GM21360 (cell line): ENCODE measurements at regions not wholly inside any gene's neighbourhood (a gene's known extent, or its start where the extent isn't known, plus 50 kb on each side); places are given as distances from the start of the nearest gene placed in this dataset.
A peak's percentile ranks its signal among the peaks of the same experiment; 100 is the strongest.

Experiments used
- ATAC-seq: cut with Tn5 transposase; IDR thresholded peaks from one replicate; pipeline ENCODE4 v1.9.1; 2021; ENCODE audit warnings: mild to moderate bottlenecking, moderate library complexity; ENCODE audit not compliant: unreplicated experiment

DNA sequence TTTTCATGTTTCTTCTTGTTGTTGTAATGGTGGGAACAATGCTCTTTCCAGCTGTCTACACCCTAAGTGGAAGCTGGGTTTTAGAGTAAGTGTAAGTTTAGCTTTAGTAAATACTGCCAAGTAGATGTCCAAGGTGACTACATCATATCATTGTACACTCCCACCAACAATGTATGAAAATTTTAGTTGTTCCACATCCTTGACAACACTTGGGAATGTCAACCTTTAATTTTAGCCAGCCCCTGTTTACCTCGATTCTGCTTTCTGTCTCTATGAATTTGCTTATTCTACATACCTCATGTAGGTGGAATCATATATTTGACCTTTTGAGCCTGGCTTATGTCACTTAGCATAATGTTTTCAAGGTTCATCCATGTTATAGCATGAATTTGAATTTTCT is 93.0 kb downstream of the MTPAP start:
- no peak for ATAC-seq

GRCh38 chr10:30254926-30255325 is 94.2 kb downstream of the MTPAP start:
- no peak for ATAC-seq

- no peak for ATAC-seq
Observed at GRCh38 chr10:30248728-30249127, 100.3 kb downstream of the MTPAP start.

DNA sequence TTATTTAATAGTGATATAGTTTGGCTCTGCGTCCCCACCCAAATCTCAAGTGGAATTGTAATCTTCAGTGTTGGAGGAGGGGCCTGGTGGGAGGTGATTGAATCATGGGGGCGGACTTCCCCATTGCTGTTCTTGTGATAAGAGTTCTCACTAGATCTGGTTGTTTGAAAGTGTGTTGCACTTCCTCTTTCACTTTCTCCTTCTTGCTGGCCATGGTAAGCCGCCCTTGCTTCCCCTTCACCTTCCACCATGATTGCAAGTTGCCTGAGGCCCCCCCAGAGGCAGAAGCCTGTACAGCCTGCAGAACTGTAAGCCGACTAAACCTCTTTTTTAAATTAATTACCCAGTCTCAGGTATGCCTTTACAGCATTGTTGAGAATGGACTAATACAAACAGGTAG is 101.4 kb downstream of the MTPAP start:
- ATAC-seq: peak; percentile 80

- no peak for ATAC-seq
Observed at GRCh38 chr10:30241422-30242110, 107.5 kb downstream of the MTPAP start.

DNA sequence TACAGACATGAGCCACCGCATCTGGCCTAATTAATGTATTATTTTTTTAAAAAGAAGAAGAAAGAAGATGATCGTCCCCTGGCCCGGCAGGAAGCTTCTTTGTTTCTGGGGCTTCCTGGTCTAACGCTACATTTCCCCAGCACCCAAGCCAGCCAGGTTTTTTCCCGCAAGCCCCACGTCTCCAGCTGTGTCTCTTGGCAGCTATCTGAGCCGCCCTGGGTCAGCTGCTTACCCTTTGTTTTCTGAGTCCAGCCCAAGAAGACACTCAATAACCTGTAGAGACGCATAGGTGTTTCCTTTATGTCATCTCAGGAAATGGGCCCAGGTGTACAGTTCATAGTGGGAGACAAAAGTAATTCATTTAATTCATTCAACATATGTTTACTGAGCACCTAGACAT is 110.2 kb downstream of the MTPAP start:
- no peak for ATAC-seq

DNA sequence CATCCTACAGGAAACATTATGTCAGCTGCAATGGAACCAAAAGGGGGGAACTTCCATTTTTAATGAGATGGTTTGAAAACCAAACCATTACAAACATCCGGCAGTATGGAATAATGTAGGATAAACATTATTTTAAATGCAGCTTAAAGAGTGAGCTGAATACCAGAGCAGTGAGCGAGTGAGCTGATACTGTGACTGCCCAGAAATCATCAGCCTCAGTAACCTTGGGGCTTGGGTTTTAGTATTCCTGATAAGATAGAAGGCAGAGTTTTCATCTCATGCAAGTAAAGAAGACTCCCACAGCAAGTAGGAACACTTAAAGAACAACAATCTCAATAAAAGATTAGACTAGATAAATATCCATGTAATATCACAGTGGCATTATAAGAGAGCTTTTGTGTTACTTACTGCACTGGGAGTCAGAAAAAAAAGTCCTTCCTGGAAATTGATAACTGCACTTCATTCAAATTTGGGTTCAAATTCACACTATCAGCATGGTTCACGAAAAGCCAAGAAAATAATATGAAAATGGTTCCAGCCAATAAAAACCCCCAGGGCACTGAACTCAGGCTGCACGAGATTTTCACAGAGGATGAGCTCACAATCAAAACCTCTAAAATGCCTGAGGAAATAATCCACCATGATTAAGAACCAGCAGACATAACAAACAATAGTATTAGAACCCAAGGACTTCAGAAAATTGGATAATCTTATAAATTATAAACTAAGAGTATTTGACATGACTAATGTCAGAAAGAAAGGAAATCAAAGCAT is 115.7 kb downstream of the MTPAP start:
- ATAC-seq: no peak

DNA sequence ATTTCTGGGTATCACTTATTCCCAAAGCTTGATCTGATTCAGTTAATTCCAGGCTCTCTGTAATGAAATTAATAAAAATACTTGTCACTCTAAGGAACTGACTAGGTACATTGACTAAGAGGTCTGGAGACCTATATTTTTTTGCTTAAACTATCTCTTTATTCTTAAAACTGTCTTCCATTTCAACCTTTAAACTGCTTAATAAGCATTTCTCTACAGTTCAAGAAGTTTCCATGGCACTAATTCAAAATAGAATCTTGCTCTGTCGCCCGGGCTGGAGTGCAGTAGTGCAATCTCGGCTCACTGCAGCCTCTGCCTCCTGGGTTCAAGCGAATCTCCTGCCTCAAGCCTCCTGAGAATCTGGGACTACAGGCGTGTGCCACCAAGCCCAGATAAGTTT is 117.4 kb downstream of the MTPAP start:
- no peak for ATAC-seq

GRCh38 chr10:30231071-30231652 is 117.9 kb downstream of the MTPAP start:
- ATAC-seq: no peak

DNA sequence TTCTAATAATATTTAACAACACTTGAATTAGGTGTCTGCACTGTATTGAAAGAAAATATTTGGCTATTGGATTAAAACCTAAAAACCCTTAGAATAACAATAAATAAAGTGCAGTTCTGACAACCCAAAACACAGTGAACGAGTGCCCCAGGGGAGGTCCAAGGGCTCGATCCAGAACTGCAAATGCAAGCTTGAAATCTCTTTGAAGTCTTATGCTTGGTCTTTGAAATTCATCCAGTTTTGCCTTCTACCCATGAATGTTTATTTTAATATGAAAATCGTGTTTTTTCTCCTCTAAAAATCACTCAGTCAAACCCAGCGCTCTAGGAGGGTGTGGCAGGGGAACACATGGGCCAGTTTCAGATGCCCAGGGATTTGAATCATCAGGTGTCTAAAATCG is 119.5 kb downstream of the MTPAP start:
- no peak for ATAC-seq

- ATAC-seq: no peak
Observed at GRCh38 chr10:30228417-30229036, 120.6 kb downstream of the MTPAP start.

GRCh38 chr10:30227481-30227880 is 121.6 kb downstream of the MTPAP start:
- no peak for ATAC-seq

DNA sequence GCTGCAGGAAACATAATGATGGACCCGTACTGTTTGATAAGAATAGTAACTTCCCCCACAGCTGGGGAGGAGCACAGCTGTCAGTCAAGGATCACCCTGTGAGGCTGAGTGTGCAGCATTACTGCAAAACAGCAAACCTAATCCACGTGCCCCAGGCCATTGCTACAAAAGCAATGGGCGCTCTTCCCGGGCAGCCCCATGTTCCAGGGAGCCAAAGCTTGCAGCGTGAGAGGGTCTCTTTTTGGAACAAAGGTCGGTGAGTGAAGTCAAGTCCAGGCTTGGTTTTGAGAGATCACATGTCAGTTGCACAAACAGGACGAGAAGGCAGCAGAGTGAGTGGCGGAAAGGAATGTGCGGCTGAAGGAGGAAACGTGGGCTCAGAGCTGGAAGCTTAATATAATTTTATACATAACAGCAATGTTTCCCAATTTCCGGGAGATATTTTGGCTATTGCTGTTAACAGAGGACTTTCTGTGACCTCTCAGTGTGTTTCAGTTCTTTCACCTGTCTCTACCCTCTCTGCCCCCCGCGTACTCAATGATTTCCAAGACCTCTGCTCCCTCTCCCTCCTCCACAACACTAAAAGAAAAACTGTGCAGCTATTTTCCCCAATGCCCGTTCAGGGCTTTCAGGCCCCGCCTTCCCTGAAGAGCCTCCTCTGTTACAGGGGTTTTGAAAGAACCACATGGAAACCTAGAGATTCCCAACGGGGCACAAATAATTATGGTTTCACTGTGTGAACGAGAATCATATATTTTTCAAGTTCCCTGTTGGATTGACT is 128.9 kb downstream of the MTPAP start:
- ATAC-seq: no peak

GRCh38 chr10:30216821-30217220 is 132.3 kb downstream of the MTPAP start:
- ATAC-seq: no peak

DNA sequence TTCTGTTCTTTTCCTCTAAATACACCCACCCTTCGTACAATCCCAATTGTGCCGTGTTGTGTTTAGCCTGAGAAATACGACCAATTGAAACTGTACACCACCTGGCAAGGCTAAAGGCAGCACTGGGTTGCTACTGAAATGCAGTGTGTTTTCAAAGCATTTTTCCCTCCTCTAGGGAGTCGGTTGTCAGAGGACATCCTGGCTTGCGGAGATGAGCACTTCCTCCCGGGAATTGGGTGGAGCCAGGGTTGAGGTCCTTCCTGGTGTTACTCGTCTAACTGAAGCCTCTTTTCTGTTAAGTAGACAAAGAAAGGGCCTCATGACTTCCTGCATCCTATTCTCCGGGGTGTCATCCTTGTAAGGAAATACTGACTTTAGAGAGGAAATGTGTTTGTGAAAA is 133.5 kb downstream of the MTPAP start:
- no peak for ATAC-seq

- ATAC-seq: no peak
Observed at GRCh38 chr10:30215141-30215540, 133.9 kb downstream of the MTPAP start.

GRCh38 chr10:30210296-30210695 is 138.8 kb downstream of the MTPAP start:
- no peak for ATAC-seq

DNA sequence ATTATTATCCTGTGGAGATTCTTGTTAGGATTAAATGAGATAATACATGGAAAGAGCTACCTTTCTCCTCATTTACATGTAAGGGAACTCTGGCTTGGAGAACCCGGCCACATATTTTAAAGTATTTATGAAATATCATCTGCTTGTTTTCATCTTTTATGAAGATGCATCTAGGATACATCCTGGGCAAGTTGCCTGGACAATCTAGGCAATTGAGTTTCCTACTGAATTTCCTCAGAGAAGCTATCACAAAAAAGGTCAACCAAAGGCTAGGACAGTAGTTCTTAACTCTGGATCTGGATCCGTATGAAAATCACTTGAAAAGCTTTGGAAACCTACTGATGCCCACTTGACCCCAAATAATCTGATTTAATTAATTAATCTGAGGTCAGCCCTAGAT is 140.7 kb downstream of the MTPAP start:
- no peak for ATAC-seq

- no peak for ATAC-seq
Observed at GRCh38 chr10:30207485-30208052, 141.5 kb downstream of the MTPAP start.

DNA sequence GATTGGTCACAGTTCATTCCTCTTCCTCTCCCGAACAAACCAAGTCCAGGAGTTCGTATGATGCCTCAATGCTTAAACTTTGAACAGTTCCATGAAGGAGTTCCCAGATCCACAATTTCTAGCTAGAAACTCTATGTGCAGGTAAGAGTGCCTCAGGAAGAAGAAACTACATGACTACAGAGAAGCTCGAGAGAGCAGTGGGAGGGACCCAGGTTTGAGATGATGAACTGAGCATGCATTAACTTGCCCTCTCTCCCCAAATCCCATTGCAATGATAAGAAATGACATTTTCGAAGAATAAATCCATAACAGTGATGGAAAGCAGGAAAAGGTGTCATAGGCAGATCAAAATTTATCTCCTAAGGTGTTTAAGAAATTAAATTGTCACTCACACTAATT is 140.6 kb upstream of the JCAD start:
- ATAC-seq: no peak
